ENCODE measurements at regions not wholly inside any gene's neighbourhood (a gene's known extent, or its start where the extent isn't known, plus 50 kb on each side); places are given as distances from the start of the nearest gene placed in this dataset.

- no peaks in the 10 kb centered on the region for H3K36me3 Mint-ChIP-seq (ENCODE audit: low read depth)
- H3K27ac Mint-ChIP-seq = no peak overlapping the region
- H3K4me1 Mint-ChIP-seq = peaks cover 34% of the 10 kb centered on the region
- ATAC-seq (peak; percentile 66), DNase-seq (no peak)
- H3K27me3 Mint-ChIP-seq = no peaks in the 10 kb centered on the region
- H3K9me3 ChIP-seq (ENCODE audit: control insufficient read depth, low read length, poor library complexity, severe bottlenecking) = no peaks in the 10 kb centered on the region
- H3K4me3 Mint-ChIP-seq = no peak overlapping the region
Measured at GRCh38 chr6:144602523-144603180, 317.5 kb downstream of the UTRN start.

GRCh38 chr6:144606083-144606482 lies 320.9 kb downstream of the UTRN start:
- Mint-ChIP-seq H3K27ac (peak overlapping the region; percentile 10), H3K4me1 (peaks cover 34% of the 10 kb centered on the region)

GRCh38 chr6:144607998-144608735 lies 323.0 kb downstream of the UTRN start:
- Mint-ChIP-seq H3K4me3 (no peak overlapping the region), H3K36me3 (ENCODE audit: low read depth) (peaks cover 2% of the 10 kb centered on the region), H3K4me1 (peaks cover 22% of the 10 kb centered on the region), H3K27ac (no peak overlapping the region), H3K27me3 (no peaks in the 10 kb centered on the region)
- no peak for ATAC-seq
- DNase-seq = no peak
- no peaks in the 10 kb centered on the region for H3K9me3 ChIP-seq (ENCODE audit: control insufficient read depth, low read length, poor library complexity, severe bottlenecking)

More at GRCh38 chr6:144606083-144606482, 320.9 kb downstream of the UTRN start:
- H3K9me3 ChIP-seq (ENCODE audit: control insufficient read depth, low read length, poor library complexity, severe bottlenecking) = no peaks in the 10 kb centered on the region
- DNase-seq (no peak), ATAC-seq (no peak)
- Mint-ChIP-seq H3K4me3 (no peak overlapping the region), H3K27me3 (no peaks in the 10 kb centered on the region), H3K36me3 (ENCODE audit: low read depth) (peaks cover 2% of the 10 kb centered on the region)

GRCh38 chr6:144612811-144613210 lies 327.7 kb downstream of the UTRN start:
- Mint-ChIP-seq H3K27me3 (no peaks in the 10 kb centered on the region), H3K4me3 (no peak overlapping the region), H3K4me1 (peaks cover 23% of the 10 kb centered on the region), H3K36me3 (ENCODE audit: low read depth) (peaks cover 2% of the 10 kb centered on the region), H3K27ac (no peak overlapping the region)
- ATAC-seq (no peak), DNase-seq (no peak)
- H3K9me3 ChIP-seq (ENCODE audit: control insufficient read depth, low read length, poor library complexity, severe bottlenecking) = no peaks in the 10 kb centered on the region

- DNase-seq = no peak
- H3K27ac Mint-ChIP-seq = no peak overlapping the region
- H3K4me1 Mint-ChIP-seq = peaks cover 18% of the 10 kb centered on the region
- no peaks in the 10 kb centered on the region for H3K9me3 ChIP-seq (ENCODE audit: control insufficient read depth, low read length, poor library complexity, severe bottlenecking)
- H3K36me3 Mint-ChIP-seq (ENCODE audit: low read depth) = peaks cover 2% of the 10 kb centered on the region
- no peaks in the 10 kb centered on the region for H3K27me3 Mint-ChIP-seq
- H3K4me3 Mint-ChIP-seq = no peak overlapping the region
- ATAC-seq = no peak
Measured at GRCh38 chr6:144613859-144614258, 328.7 kb downstream of the UTRN start.

- ATAC-seq = no peak
- Mint-ChIP-seq H3K27me3 (no peaks in the 10 kb centered on the region), H3K36me3 (ENCODE audit: low read depth) (no peaks in the 10 kb centered on the region), H3K27ac (peak overlapping the region; percentile 14), H3K4me3 (no peak overlapping the region), H3K4me1 (peaks cover 28% of the 10 kb centered on the region)
- no peaks in the 10 kb centered on the region for H3K9me3 ChIP-seq (ENCODE audit: control insufficient read depth, low read length, poor library complexity, severe bottlenecking)
- no peak for DNase-seq
Measured at GRCh38 chr6:144615870-144616269, 330.7 kb downstream of the UTRN start.

GRCh38 chr6:144617191-144617590 lies 332.1 kb downstream of the UTRN start:
- Mint-ChIP-seq H3K4me1 (peaks cover 33% of the 10 kb centered on the region), H3K27ac (no peak overlapping the region), H3K4me3 (no peak overlapping the region), H3K36me3 (ENCODE audit: low read depth) (no peaks in the 10 kb centered on the region), H3K27me3 (no peaks in the 10 kb centered on the region)
- DNase-seq (no peak), ATAC-seq (no peak)
- no peaks in the 10 kb centered on the region for H3K9me3 ChIP-seq (ENCODE audit: control insufficient read depth, low read length, poor library complexity, severe bottlenecking)

- Mint-ChIP-seq H3K4me1 (peaks cover 33% of the 10 kb centered on the region), H3K27me3 (no peaks in the 10 kb centered on the region), H3K4me3 (no peak overlapping the region), H3K36me3 (ENCODE audit: low read depth) (no peaks in the 10 kb centered on the region), H3K27ac (no peak overlapping the region)
- DNase-seq = no peak
- no peaks in the 10 kb centered on the region for H3K9me3 ChIP-seq (ENCODE audit: control insufficient read depth, low read length, poor library complexity, severe bottlenecking)
- ATAC-seq = no peak
Measured at GRCh38 chr6:144617708-144618107, 332.6 kb downstream of the UTRN start.

GRCh38 chr6:144619966-144620365 lies 334.8 kb downstream of the UTRN start:
- H3K4me3 Mint-ChIP-seq = no peak overlapping the region
- no peaks in the 10 kb centered on the region for H3K27me3 Mint-ChIP-seq
- peak overlapping the region; percentile 69 for H3K27ac Mint-ChIP-seq
- DNase-seq = no peak
- H3K4me1 Mint-ChIP-seq = peaks cover 41% of the 10 kb centered on the region
- H3K36me3 Mint-ChIP-seq (ENCODE audit: low read depth) = peaks cover 4% of the 10 kb centered on the region
- no peaks in the 10 kb centered on the region for H3K9me3 ChIP-seq (ENCODE audit: control insufficient read depth, low read length, poor library complexity, severe bottlenecking)
- ATAC-seq = no peak

GRCh38 chr6:144621332-144621731 lies 336.2 kb downstream of the UTRN start:
- H3K9me3 ChIP-seq (ENCODE audit: control insufficient read depth, low read length, poor library complexity, severe bottlenecking) = no peaks in the 10 kb centered on the region
- no peak overlapping the region for H3K4me3 Mint-ChIP-seq
- H3K27me3 Mint-ChIP-seq = no peaks in the 10 kb centered on the region
- DNase-seq (no peak), ATAC-seq (no peak)
- H3K36me3 Mint-ChIP-seq (ENCODE audit: low read depth) = peaks cover 4% of the 10 kb centered on the region
- H3K4me1 Mint-ChIP-seq = peaks cover 37% of the 10 kb centered on the region
- peak overlapping the region; percentile 69 for H3K27ac Mint-ChIP-seq

GRCh38 chr6:144624246-144624645 lies 339.1 kb downstream of the UTRN start:
- Mint-ChIP-seq H3K27me3 (no peaks in the 10 kb centered on the region), H3K27ac (no peak overlapping the region), H3K4me1 (peaks cover 43% of the 10 kb centered on the region), H3K4me3 (no peak overlapping the region), H3K36me3 (ENCODE audit: low read depth) (peaks cover 4% of the 10 kb centered on the region)
- DNase-seq = no peak
- no peak for ATAC-seq
- no peaks in the 10 kb centered on the region for H3K9me3 ChIP-seq (ENCODE audit: control insufficient read depth, low read length, poor library complexity, severe bottlenecking)

GRCh38 chr6:144624716-144625115 lies 339.6 kb downstream of the UTRN start:
- ATAC-seq = no peak
- H3K4me1 Mint-ChIP-seq = peaks cover 47% of the 10 kb centered on the region
- DNase-seq = no peak
- H3K36me3 Mint-ChIP-seq (ENCODE audit: low read depth) = peaks cover 4% of the 10 kb centered on the region
- no peak overlapping the region for H3K27ac Mint-ChIP-seq
- no peaks in the 10 kb centered on the region for H3K9me3 ChIP-seq (ENCODE audit: control insufficient read depth, low read length, poor library complexity, severe bottlenecking)
- no peaks in the 10 kb centered on the region for H3K27me3 Mint-ChIP-seq
- H3K4me3 Mint-ChIP-seq = no peak overlapping the region

GRCh38 chr6:144630857-144631256 lies 345.7 kb downstream of the UTRN start:
- H3K4me3 Mint-ChIP-seq = no peak overlapping the region
- H3K36me3 Mint-ChIP-seq (ENCODE audit: low read depth) = no peaks in the 10 kb centered on the region
- no peak for ATAC-seq
- H3K27me3 Mint-ChIP-seq = no peaks in the 10 kb centered on the region
- H3K27ac Mint-ChIP-seq = peak overlapping the region; percentile 67
- H3K4me1 Mint-ChIP-seq = peaks cover 30% of the 10 kb centered on the region
- no peak for DNase-seq
- H3K9me3 ChIP-seq (ENCODE audit: control insufficient read depth, low read length, poor library complexity, severe bottlenecking) = no peaks in the 10 kb centered on the region

GRCh38 chr6:144632266-144632665 lies 347.1 kb downstream of the UTRN start:
- no peaks in the 10 kb centered on the region for H3K9me3 ChIP-seq (ENCODE audit: control insufficient read depth, low read length, poor library complexity, severe bottlenecking)
- no peak for ATAC-seq
- Mint-ChIP-seq H3K4me3 (no peak overlapping the region), H3K27ac (no peak overlapping the region), H3K36me3 (ENCODE audit: low read depth) (no peaks in the 10 kb centered on the region), H3K27me3 (no peaks in the 10 kb centered on the region), H3K4me1 (peaks cover 26% of the 10 kb centered on the region)
- DNase-seq = no peak

Measured in T-helper 17 cell (primary cell).